ENCODE measurements at regions not wholly inside any gene's neighbourhood (a gene's known extent, or its start where the extent isn't known, plus 50 kb on each side); places are given as distances from the start of the nearest gene placed in this dataset.
"Not testable (repeated sequence)": the region's sequence is repeated elsewhere in the genome, so short reads cannot be mapped to it uniquely, and the experiment has no call there.

DNA sequence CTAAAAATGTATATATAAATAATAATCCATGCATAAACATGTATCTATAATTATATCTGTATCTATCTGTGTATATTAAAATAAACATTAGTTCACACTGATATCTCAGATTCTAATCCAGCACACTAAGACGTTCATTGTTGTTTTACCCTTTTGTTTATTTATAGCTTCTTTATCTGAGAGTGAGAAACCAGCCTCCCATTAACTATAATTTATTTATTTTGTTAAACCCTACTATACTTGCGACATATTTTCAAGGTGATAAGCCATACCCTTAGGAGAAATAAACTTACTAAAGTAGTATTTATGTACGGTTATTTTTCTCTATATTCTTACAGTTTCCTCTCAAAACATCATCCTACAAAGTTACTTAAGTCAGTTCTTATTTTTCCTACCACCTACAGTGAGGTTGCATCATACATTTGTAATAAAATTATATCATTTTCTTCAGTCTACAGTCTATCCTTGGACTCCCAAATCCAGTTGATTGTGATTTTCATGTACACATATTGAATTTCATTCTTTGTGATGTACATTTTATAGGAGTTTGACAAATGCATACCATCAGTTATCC, 726.4 kb upstream of the FAM174A start:
- no peak for ATAC-seq
- WGBS, result 46% methylated on average over 3 of the region's 3 CpGs
- H3K4me3 ChIP-seq (ENCODE audit: low read length), result no peak overlapping the region
- no peak overlapping the region for H3K27ac ChIP-seq (ENCODE audit: low read length)
- no peaks in the 10 kb centered on the region for H3K9me3 ChIP-seq (ENCODE audit: control insufficient read depth, low read length)
- no peak for DNase-seq
- no peaks in the 10 kb centered on the region for H3K4me1 ChIP-seq (ENCODE audit: control insufficient read depth, insufficient read depth, low read length)
- H3K27me3 ChIP-seq (ENCODE audit: control insufficient read depth, insufficient read depth), result no peaks in the 10 kb centered on the region
- intact Hi-C loops (cut with DNase I), result no loop called here

DNA sequence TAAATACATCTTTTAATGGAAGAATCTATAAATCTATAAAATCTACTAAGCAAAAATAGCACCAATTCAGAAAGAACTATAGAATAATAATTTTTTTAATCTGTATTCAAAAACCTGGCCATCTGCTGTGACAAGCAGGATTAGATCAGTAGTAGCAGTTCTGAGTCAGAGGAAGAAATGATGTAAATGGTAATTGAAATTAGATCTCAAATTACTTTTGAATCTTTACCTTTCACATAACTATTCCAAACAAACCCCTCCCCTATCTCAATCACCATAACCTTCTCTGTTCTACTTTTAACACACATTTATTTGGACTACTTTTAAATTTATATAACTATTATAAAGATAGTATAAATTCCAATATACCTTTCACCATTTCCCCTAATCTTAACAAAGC, 727.8 kb upstream of the FAM174A start:
- DNase-seq (no peak), ATAC-seq (no peak)
- H3K27ac ChIP-seq (ENCODE audit: low read length), result no peak overlapping the region
- no peaks in the 10 kb centered on the region for H3K27me3 ChIP-seq (ENCODE audit: control insufficient read depth, insufficient read depth)
- no peaks in the 10 kb centered on the region for H3K4me1 ChIP-seq (ENCODE audit: control insufficient read depth, insufficient read depth, low read length)
- no peak overlapping the region for H3K4me3 ChIP-seq (ENCODE audit: low read length)
- intact Hi-C loops (cut with DNase I), result no loop called here
- no peaks in the 10 kb centered on the region for H3K9me3 ChIP-seq (ENCODE audit: control insufficient read depth, low read length)

DNA sequence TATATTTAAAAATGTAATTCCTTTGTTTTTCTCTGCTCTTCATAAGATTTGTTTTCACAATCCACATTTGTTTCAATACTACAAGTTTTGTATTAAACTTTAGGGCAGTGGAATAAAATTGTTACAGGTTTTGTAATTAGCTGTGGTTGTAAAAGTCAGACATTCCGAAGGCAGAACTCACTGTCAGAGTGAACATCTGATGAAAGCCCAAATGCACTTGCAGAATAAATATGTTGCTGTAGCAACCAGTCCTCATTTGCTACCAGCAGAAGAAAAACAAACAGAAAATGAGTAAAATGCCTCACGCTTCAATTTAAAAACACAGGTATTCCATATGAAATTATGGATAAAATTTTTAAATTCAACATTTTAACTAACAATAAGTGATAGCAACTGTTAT, 740.1 kb upstream of the FAM174A start:
- no peak overlapping the region for H3K27ac ChIP-seq (ENCODE audit: low read length)
- WGBS, result 62% methylated on average over 2 of the region's 2 CpGs
- ATAC-seq (no peak), DNase-seq (no peak)
- H3K27me3 ChIP-seq (ENCODE audit: control insufficient read depth, insufficient read depth), result no peaks in the 10 kb centered on the region
- no peaks in the 10 kb centered on the region for H3K9me3 ChIP-seq (ENCODE audit: control insufficient read depth, low read length)
- no peak overlapping the region for H3K4me3 ChIP-seq (ENCODE audit: low read length)
- intact Hi-C loops (cut with DNase I), result no loop called here
- no peaks in the 10 kb centered on the region for H3K4me1 ChIP-seq (ENCODE audit: control insufficient read depth, insufficient read depth, low read length)

GRCh38 chr5:99788482-99788881, 746.7 kb upstream of the FAM174A start:
- H3K4me3 ChIP-seq (ENCODE audit: low read length), result no peak overlapping the region
- H3K9me3 ChIP-seq (ENCODE audit: control insufficient read depth, low read length), result no peaks in the 10 kb centered on the region
- no peaks in the 10 kb centered on the region for H3K27me3 ChIP-seq (ENCODE audit: control insufficient read depth, insufficient read depth)
- no peak overlapping the region for H3K27ac ChIP-seq (ENCODE audit: low read length)
- intact Hi-C loops (cut with DNase I), result no loop called here
- WGBS, result 75% methylated on average over 2 of the region's 2 CpGs
- no peaks in the 10 kb centered on the region for H3K4me1 ChIP-seq (ENCODE audit: control insufficient read depth, insufficient read depth, low read length)
- ATAC-seq (no peak), DNase-seq (no peak)

GRCh38 chr5:99775189-99775588, 760.0 kb upstream of the FAM174A start:
- no peak for ATAC-seq
- DNase-seq, result no peak
- Histone ChIP-seq H3K27me3 (ENCODE audit: control insufficient read depth, insufficient read depth) (no peaks in the 10 kb centered on the region), H3K27ac (ENCODE audit: low read length) (no peak overlapping the region), H3K4me3 (ENCODE audit: low read length) (no peak overlapping the region), H3K9me3 (ENCODE audit: control insufficient read depth, low read length) (no peaks in the 10 kb centered on the region), H3K4me1 (ENCODE audit: control insufficient read depth, insufficient read depth, low read length) (no peaks in the 10 kb centered on the region)
- intact Hi-C loops (cut with DNase I), result no loop called here
- 62% methylated on average over 3 of the region's 3 CpGs for WGBS

- H3K27ac ChIP-seq (ENCODE audit: low read length), result no peak overlapping the region
- intact Hi-C loops (cut with DNase I), result no loop called here
- no peaks in the 10 kb centered on the region for H3K4me1 ChIP-seq (ENCODE audit: control insufficient read depth, insufficient read depth, low read length)
- H3K27me3 ChIP-seq (ENCODE audit: control insufficient read depth, insufficient read depth), result no peaks in the 10 kb centered on the region
- H3K9me3 ChIP-seq (ENCODE audit: control insufficient read depth, low read length), result no peaks in the 10 kb centered on the region
- DNase-seq (no peak), ATAC-seq (no peak)
- 22% methylated on average over 1 of the region's 1 CpG for WGBS
- no peak overlapping the region for H3K4me3 ChIP-seq (ENCODE audit: low read length)
Observed at GRCh38 chr5:99773290-99773689, 761.9 kb upstream of the FAM174A start.

GRCh38 chr5:99771296-99771695, 763.9 kb upstream of the FAM174A start:
- Histone ChIP-seq H3K9me3 (ENCODE audit: control insufficient read depth, low read length) (no peaks in the 10 kb centered on the region), H3K27me3 (ENCODE audit: control insufficient read depth, insufficient read depth) (no peaks in the 10 kb centered on the region), H3K27ac (ENCODE audit: low read length) (no peak overlapping the region), H3K4me1 (ENCODE audit: control insufficient read depth, insufficient read depth, low read length) (no peaks in the 10 kb centered on the region), H3K4me3 (ENCODE audit: low read length) (no peak overlapping the region)
- 78% methylated on average over 1 of the region's 1 CpG for WGBS
- ATAC-seq, result no peak
- intact Hi-C loops (cut with DNase I), result no loop called here
- no peak for DNase-seq

GRCh38 chr5:99765011-99765410, 770.2 kb upstream of the FAM174A start:
- DNase-seq (no peak), ATAC-seq (no peak)
- intact Hi-C loops (cut with DNase I), result no loop called here
- no peaks in the 10 kb centered on the region for H3K4me1 ChIP-seq (ENCODE audit: control insufficient read depth, insufficient read depth, low read length)
- no peak overlapping the region for H3K27ac ChIP-seq (ENCODE audit: low read length)
- no peaks in the 10 kb centered on the region for H3K27me3 ChIP-seq (ENCODE audit: control insufficient read depth, insufficient read depth)
- 51% methylated on average over 3 of the region's 3 CpGs for WGBS
- no peaks in the 10 kb centered on the region for H3K9me3 ChIP-seq (ENCODE audit: control insufficient read depth, low read length)
- no peak overlapping the region for H3K4me3 ChIP-seq (ENCODE audit: low read length)

GRCh38 chr5:99763021-99763774, 772.0 kb upstream of the FAM174A start:
- Histone ChIP-seq H3K9me3 (ENCODE audit: control insufficient read depth, low read length) (no peaks in the 10 kb centered on the region), H3K4me1 (ENCODE audit: control insufficient read depth, insufficient read depth, low read length) (no peaks in the 10 kb centered on the region), H3K4me3 (ENCODE audit: low read length) (no peak overlapping the region), H3K27ac (ENCODE audit: low read length) (no peak overlapping the region), H3K27me3 (ENCODE audit: control insufficient read depth, insufficient read depth) (no peaks in the 10 kb centered on the region)
- 85% methylated on average over 11 of the region's 11 CpGs for WGBS
- DNase-seq, result no peak
- ATAC-seq, result no peak
- intact Hi-C loops (cut with DNase I), result no loop called here

DNA sequence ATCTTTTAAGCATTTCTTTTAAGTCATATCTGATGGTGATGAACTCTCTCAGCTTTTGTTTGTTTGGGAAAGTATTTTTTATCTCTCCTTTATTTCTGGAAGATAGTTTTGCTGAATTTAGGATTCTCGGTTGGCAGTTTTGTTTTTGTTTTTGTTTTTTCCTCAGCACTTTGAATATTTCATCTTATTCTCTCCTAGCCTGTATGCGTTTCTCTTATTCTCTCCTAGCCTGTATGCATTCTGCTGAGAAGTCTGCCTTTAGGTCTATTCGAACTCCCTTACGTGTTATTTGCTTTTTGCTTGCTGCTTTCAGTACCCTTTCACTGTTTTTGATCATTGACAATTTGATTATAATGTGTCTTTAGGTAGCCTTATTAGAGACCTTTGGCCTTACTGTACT, 787.8 kb upstream of the FAM174A start:
- Histone ChIP-seq H3K27me3 (ENCODE audit: control insufficient read depth, insufficient read depth) (no peaks in the 10 kb centered on the region), H3K4me1 (ENCODE audit: control insufficient read depth, insufficient read depth, low read length) (no peaks in the 10 kb centered on the region), H3K9me3 (ENCODE audit: control insufficient read depth, low read length) (no peaks in the 10 kb centered on the region), H3K4me3 (ENCODE audit: low read length) (no peak overlapping the region), H3K27ac (ENCODE audit: low read length) (no peak overlapping the region)
- intact Hi-C loops (cut with DNase I), result no loop called here
- WGBS, result 95% methylated on average over 4 of the region's 4 CpGs
- DNase-seq, result no peak
- no peak for ATAC-seq

GRCh38 chr5:99733146-99733545, 802.0 kb upstream of the FAM174A start:
- H3K27ac ChIP-seq (ENCODE audit: low read length); H3K9me3 ChIP-seq (ENCODE audit: control insufficient read depth, low read length); DNase-seq; H3K4me1 ChIP-seq (ENCODE audit: control insufficient read depth, insufficient read depth, low read length); ATAC-seq; H3K4me3 ChIP-seq (ENCODE audit: low read length); H3K27me3 ChIP-seq (ENCODE audit: control insufficient read depth, insufficient read depth); intact Hi-C loops (cut with DNase I): not testable (repeated sequence)
- 76% methylated on average over 1 of the region's 1 CpG for WGBS

DNA sequence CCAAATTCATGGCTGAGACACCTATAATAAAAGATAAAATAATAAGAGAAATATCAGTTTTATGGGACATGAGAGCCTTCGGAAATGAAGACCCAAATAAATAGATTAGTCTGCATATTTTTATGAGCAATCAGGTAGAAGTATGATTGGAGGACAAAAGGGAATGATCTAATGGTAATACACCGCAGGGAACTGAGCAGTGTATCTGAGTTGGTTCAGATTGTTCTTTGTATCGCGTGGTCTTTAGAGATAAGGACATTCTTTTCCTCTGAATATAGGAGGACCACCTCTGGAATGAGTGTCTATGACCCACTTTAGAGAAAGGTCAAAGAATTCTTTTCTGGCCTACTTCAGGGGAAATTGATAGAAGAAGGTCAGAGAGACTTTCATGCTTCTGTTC, 801.8 kb upstream of the CHD1 start:
- H3K9me3 ChIP-seq (ENCODE audit: control insufficient read depth, low read length); H3K4me3 ChIP-seq (ENCODE audit: low read length); H3K4me1 ChIP-seq (ENCODE audit: control insufficient read depth, insufficient read depth, low read length); DNase-seq; ATAC-seq; H3K27ac ChIP-seq (ENCODE audit: low read length); intact Hi-C loops (cut with DNase I); H3K27me3 ChIP-seq (ENCODE audit: control insufficient read depth, insufficient read depth): not testable (repeated sequence)
- WGBS, result 39% methylated on average over 4 of the region's 4 CpGs

Measured in right cardiac atrium (tissue), 5 donors.